WTC11 (cell line): ENCODE measurements at regions not wholly inside any gene's neighbourhood (a gene's known extent, or its start where the extent isn't known, plus 50 kb on each side); places are given as distances from the start of the nearest gene placed in this dataset.

ENCODE experiments used
- ATAC-seq: fragments of 200-7000 bp; cut with Tn5 transposase; 2 replicates; pipeline ENCODE4 v1.10.0; 2021; ENCODE audit warnings: mild to moderate bottlenecking, moderate library complexity
- CTCF ChIA-PET: fragments of 300-600 bp; sonication (Branson Sonifier 250); formaldehyde crosslinking; loops from one replicate; lab custom pipeline; 2021; ENCODE audit warnings: antibody characterized with exemption; lab: Charles Lee
- POLR2A ChIA-PET: fragments of 350-600 bp; sonication (Branson Sonifier 250); formaldehyde crosslinking; loops from one replicate; lab custom pipeline; 2021; ENCODE audit warnings: antibody characterized with exemption; lab: Charles Lee
- DNase-seq: peaks from one replicate; pipeline ENCODE4 v3.0.0; 2021; ENCODE audit warnings: low spot score
- H3K27ac Mint-ChIP-seq: 2 replicates; pipeline ENCODE4 v1.8.0; 2021; ENCODE audit warnings: mixed read lengths
- H3K27me3 Mint-ChIP-seq: 2 replicates; pipeline ENCODE4 v1.8.0; 2021; ENCODE audit warnings: low read depth, mild to moderate bottlenecking, moderate library complexity, mixed read lengths
- H3K36me3 Mint-ChIP-seq: 2 replicates; pipeline ENCODE4 v1.8.0; 2021; ENCODE audit warnings: mixed read lengths
- H3K4me1 Mint-ChIP-seq: 2 replicates; pipeline ENCODE4 v1.8.0; 2022; ENCODE audit warnings: mixed read lengths
- H3K4me3 Mint-ChIP-seq: 2 replicates; pipeline ENCODE4 v1.8.0; 2021; ENCODE audit warnings: mild to moderate bottlenecking, moderate library complexity, mixed read lengths
- H3K9me3 Mint-ChIP-seq: 2 replicates; pipeline ENCODE4 v1.8.0; 2021; ENCODE audit warnings: mixed read lengths
- ATF1 ChIP-seq: sonication (generic); formaldehyde crosslinking; IDR thresholded peaks from 2 replicates; pipeline ENCODE4 v1.8.1; 2023; ENCODE audit warnings: mild to moderate bottlenecking, moderate library complexity, missing genetic modification reagents
- ESRRA ChIP-seq: sonication (generic); formaldehyde crosslinking; IDR thresholded peaks from 2 replicates; pipeline ENCODE4 v1.8.1; 2022; ENCODE audit warnings: mild to moderate bottlenecking, missing genetic modification reagents, borderline replicate concordance
- FOXJ3 ChIP-seq: sonication (generic); formaldehyde crosslinking; IDR thresholded peaks from 2 replicates; pipeline ENCODE4 v1.9.0; 2021; ENCODE audit warnings: missing genetic modification reagents, mild to moderate bottlenecking, borderline replicate concordance
- GRHL2 ChIP-seq: fragments of 250-450 bp; sonication (Bioruptor Pico); IDR thresholded peaks from 2 replicates; pipeline ENCODE4 v1.8.0; 2022; ENCODE audit warnings: mild to moderate bottlenecking, moderate library complexity; ENCODE audit not compliant: insufficient replicate concordance, severe bottlenecking
- HMGA2 ChIP-seq: fragments of 250-450 bp; sonication (Bioruptor Pico); IDR thresholded peaks from 2 replicates; pipeline ENCODE4 v1.4.0; 2021; ENCODE audit warnings: mild to moderate bottlenecking, moderate library complexity
- JAZF1 ChIP-seq: fragments of 250-450 bp; sonication (Bioruptor Pico); IDR thresholded peaks from 2 replicates; pipeline ENCODE4 v1.9.0; 2021; ENCODE audit warnings: moderate library complexity, mild to moderate bottlenecking, inconsistent platforms
- RELA ChIP-seq: sonication (generic); formaldehyde crosslinking; IDR thresholded peaks from 2 replicates; pipeline ENCODE4 v1.8.1; 2022; ENCODE audit warnings: missing genetic modification reagents, mild to moderate bottlenecking, borderline replicate concordance
- RORB ChIP-seq: fragments of 250-450 bp; sonication (Bioruptor Pico); IDR thresholded peaks from 2 replicates; pipeline ENCODE4 v1.9.0; 2021; ENCODE audit warnings: mild to moderate bottlenecking
- SOX15 ChIP-seq: fragments of 250-450 bp; sonication (Bioruptor Pico); IDR thresholded peaks from 2 replicates; pipeline ENCODE4 v1.9.0; 2021; ENCODE audit warnings: mild to moderate bottlenecking
- SP1 ChIP-seq: sonication (generic); formaldehyde crosslinking; conservative IDR thresholded peaks from 2 replicates; pipeline ENCODE4 v1.8.1; 2022; ENCODE audit warnings: missing genetic modification reagents
- ZNF138 ChIP-seq: sonication (generic); formaldehyde crosslinking; conservative IDR thresholded peaks from 2 replicates; pipeline ENCODE4 v1.8.1; 2022; ENCODE audit warnings: mild to moderate bottlenecking, moderate library complexity, missing genetic modification reagents
- ZNF219 ChIP-seq: sonication (generic); formaldehyde crosslinking; IDR thresholded peaks from 2 replicates; pipeline ENCODE4 v1.8.0; 2023; ENCODE audit warnings: missing genetic modification reagents, mild to moderate bottlenecking, borderline replicate concordance
- ZNF263 ChIP-seq: sonication (generic); formaldehyde crosslinking; IDR thresholded peaks from 2 replicates; pipeline ENCODE4 v1.8.1; 2022; ENCODE audit warnings: low read depth, mild to moderate bottlenecking, moderate library complexity, missing genetic modification reagents
- ZNF423 ChIP-seq: fragments of 250-450 bp; sonication (Bioruptor Pico); IDR thresholded peaks from 2 replicates; pipeline ENCODE4 v2.1.2; 2022; ENCODE audit warnings: mild to moderate bottlenecking, moderate library complexity
- TF ChIP-seq, protein P1 (sequence below): sonication (generic); formaldehyde crosslinking; IDR thresholded peaks from 2 replicates; pipeline ENCODE4 v1.8.0; 2023; ENCODE audit warnings: missing genetic modification reagents
- TF ChIP-seq, protein P2 (sequence below): sonication (generic); formaldehyde crosslinking; IDR thresholded peaks from 2 replicates; pipeline ENCODE4 v1.8.1; 2022; ENCODE audit warnings: low read depth, missing genetic modification reagents, borderline replicate concordance
- TF ChIP-seq, protein P3 (sequence below): sonication (generic); formaldehyde crosslinking; IDR thresholded peaks from 2 replicates; pipeline ENCODE4 v1.8.1; 2023; ENCODE audit warnings: mild to moderate bottlenecking, missing genetic modification reagents, moderate library complexity
- TF ChIP-seq, protein P4 (sequence below): fragments of 250-450 bp; sonication (Bioruptor Pico); conservative IDR thresholded peaks from 2 replicates; pipeline ENCODE4 v1.9.0; 2021; ENCODE audit warnings: mild to moderate bottlenecking
- TF ChIP-seq, protein P5 (sequence below): fragments of 250-450 bp; sonication (Bioruptor Pico); IDR thresholded peaks from 2 replicates; pipeline ENCODE4 v1.9.0; 2021; ENCODE audit warnings: mild to moderate bottlenecking
- TF ChIP-seq, protein P6 (sequence below): sonication (generic); formaldehyde crosslinking; IDR thresholded peaks from 2 replicates; pipeline ENCODE4 v1.8.1; 2023; ENCODE audit warnings: mild to moderate bottlenecking, missing genetic modification reagents
- TF ChIP-seq, protein P7 (sequence below): sonication (generic); formaldehyde crosslinking; IDR thresholded peaks from 2 replicates; pipeline ENCODE4 v1.8.1; 2022; ENCODE audit warnings: low read depth, mild to moderate bottlenecking, moderate library complexity, missing genetic modification reagents, borderline replicate concordance
- TF ChIP-seq, protein P8 (sequence below): sonication (generic); formaldehyde crosslinking; IDR thresholded peaks from 2 replicates; pipeline ENCODE4 v1.8.1; 2022; ENCODE audit warnings: mild to moderate bottlenecking, moderate library complexity, missing genetic modification reagents

DNA sequence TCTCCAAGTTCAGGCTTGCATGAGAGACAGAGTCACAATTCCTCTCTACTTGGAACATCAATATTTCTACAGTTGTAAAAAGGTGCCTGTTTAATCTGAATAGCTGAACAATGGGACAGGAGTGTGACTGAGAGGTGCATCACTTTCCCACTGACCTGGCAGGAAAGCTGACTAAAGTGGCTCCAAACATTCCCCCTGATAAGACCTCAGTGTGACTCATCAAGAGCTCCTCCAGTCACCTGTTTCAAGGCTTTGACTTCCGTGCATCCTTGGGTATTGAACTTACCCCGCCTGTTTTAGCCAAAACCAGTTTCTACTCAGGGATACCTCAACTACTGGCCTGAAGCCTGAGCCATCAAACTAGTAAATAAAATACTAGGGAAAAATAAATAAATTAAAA lies 453.9 kb upstream of the DDX18 start:
- Mint-ChIP-seq H3K4me1 (no peaks in the 10 kb centered on the region), H3K9me3 (peaks cover 14% of the 10 kb centered on the region), H3K36me3 (peaks cover 2% of the 10 kb centered on the region; the same call in 1 of the 2 replicates), H3K4me3 (no peak overlapping the region), H3K27me3 (no peaks in the 10 kb centered on the region), H3K27ac (no peak overlapping the region)
- DNase-seq = no peak
- no peak for ATAC-seq
- ChIA-PET POLR2A (no interaction called here), CTCF (no interaction called here)
- TF ChIP-seq RORB (CRISPR knock-in tag) (no peak), SOX15 (no peak)
- TF ChIP-seq, protein P1, sequence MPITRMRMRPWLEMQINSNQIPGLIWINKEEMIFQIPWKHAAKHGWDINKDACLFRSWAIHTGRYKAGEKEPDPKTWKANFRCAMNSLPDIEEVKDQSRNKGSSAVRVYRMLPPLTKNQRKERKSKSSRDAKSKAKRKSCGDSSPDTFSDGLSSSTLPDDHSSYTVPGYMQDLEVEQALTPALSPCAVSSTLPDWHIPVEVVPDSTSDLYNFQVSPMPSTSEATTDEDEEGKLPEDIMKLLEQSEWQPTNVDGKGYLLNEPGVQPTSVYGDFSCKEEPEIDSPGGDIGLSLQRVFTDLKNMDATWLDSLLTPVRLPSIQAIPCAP (CRISPR knock-in tag) = no peak
- TF ChIP-seq, protein P2, sequence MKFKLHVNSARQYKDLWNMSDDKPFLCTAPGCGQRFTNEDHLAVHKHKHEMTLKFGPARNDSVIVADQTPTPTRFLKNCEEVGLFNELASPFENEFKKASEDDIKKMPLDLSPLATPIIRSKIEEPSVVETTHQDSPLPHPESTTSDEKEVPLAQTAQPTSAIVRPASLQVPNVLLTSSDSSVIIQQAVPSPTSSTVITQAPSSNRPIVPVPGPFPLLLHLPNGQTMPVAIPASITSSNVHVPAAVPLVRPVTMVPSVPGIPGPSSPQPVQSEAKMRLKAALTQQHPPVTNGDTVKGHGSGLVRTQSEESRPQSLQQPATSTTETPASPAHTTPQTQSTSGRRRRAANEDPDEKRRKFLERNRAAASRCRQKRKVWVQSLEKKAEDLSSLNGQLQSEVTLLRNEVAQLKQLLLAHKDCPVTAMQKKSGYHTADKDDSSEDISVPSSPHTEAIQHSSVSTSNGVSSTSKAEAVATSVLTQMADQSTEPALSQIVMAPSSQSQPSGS = no peak
- TF ChIP-seq, protein P3, sequence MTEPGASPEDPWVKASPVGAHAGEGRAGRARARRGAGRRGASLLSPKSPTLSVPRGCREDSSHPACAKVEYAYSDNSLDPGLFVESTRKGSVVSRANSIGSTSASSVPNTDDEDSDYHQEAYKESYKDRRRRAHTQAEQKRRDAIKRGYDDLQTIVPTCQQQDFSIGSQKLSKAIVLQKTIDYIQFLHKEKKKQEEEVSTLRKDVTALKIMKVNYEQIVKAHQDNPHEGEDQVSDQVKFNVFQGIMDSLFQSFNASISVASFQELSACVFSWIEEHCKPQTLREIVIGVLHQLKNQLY (CRISPR knock-in tag) = no peak
- TF ChIP-seq, protein P4, sequence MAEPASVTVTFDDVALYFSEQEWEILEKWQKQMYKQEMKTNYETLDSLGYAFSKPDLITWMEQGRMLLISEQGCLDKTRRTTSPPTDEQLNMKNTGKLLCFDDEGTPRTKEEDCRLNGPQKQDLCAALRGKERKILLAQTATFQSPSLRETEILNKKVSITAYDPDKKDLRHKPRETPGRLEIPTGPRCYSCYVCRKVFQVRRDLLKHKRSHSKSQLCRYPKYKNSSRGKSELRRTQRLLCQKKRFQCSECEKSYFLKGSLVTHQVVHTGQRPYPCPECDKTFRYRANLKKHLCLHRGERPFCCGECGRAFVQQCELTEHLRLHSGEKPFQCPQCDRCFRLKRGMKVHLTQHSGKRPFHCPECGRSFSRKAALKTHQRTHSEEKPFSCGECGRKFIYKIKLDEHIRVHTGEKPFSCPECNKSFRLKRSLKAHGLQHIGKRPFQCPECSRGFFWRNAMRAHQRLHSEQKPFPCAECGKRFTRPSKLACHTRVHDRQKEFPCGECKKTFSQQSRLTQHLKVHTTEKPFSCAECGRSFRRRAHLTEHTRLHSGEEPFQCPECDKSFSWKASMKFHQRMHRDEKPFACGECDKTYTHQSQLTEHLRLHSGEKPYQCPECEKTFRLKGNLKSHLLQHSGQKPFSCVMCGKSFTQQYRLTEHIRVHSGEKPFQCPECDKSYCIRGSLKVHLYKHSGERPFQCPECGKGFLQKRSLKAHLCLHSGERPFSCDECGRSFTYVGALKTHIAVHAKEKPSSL (CRISPR knock-in tag) = no peak

DNA sequence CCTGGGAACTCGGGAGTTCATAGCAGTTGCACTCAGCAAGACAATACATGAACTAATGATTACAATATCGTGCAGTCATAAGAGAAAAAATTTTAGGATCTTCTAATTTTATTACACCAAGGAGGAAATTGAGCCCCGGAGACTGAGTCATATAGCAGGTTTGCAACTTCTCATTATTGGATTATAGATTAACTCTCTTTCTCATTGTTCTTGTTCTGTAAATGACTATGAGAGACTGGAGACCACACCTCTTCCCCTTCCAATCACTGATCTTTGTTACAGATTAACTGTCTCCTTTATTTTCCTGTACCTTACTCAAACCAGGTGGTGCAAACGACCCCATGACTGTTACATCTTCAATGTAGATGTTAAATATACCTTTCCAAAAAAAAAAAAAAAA lies 435.8 kb upstream of the DDX18 start:
- Mint-ChIP-seq H3K4me1 (peaks cover 8% of the 10 kb centered on the region), H3K9me3 (no peaks in the 10 kb centered on the region), H3K4me3 (no peak overlapping the region), H3K27me3 (no peaks in the 10 kb centered on the region; the same call in 1 of the 2 replicates), H3K36me3 (no peaks in the 10 kb centered on the region), H3K27ac (no peak overlapping the region)
- ATAC-seq (no peak), DNase-seq (no peak)
- no peak for TF ChIP-seq FOXJ3
- TF ChIP-seq, protein P5, sequence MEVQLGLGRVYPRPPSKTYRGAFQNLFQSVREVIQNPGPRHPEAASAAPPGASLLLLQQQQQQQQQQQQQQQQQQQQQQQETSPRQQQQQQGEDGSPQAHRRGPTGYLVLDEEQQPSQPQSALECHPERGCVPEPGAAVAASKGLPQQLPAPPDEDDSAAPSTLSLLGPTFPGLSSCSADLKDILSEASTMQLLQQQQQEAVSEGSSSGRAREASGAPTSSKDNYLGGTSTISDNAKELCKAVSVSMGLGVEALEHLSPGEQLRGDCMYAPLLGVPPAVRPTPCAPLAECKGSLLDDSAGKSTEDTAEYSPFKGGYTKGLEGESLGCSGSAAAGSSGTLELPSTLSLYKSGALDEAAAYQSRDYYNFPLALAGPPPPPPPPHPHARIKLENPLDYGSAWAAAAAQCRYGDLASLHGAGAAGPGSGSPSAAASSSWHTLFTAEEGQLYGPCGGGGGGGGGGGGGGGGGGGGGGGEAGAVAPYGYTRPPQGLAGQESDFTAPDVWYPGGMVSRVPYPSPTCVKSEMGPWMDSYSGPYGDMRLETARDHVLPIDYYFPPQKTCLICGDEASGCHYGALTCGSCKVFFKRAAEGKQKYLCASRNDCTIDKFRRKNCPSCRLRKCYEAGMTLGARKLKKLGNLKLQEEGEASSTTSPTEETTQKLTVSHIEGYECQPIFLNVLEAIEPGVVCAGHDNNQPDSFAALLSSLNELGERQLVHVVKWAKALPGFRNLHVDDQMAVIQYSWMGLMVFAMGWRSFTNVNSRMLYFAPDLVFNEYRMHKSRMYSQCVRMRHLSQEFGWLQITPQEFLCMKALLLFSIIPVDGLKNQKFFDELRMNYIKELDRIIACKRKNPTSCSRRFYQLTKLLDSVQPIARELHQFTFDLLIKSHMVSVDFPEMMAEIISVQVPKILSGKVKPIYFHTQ = no peak
- no peak for TF ChIP-seq ZNF423 (CRISPR knock-in tag)
- no peak for TF ChIP-seq HMGA2 (CRISPR knock-in tag)
- no peak for TF ChIP-seq SOX15
- CTCF ChIA-PET = no interaction called here
- POLR2A ChIA-PET = no interaction called here

DNA sequence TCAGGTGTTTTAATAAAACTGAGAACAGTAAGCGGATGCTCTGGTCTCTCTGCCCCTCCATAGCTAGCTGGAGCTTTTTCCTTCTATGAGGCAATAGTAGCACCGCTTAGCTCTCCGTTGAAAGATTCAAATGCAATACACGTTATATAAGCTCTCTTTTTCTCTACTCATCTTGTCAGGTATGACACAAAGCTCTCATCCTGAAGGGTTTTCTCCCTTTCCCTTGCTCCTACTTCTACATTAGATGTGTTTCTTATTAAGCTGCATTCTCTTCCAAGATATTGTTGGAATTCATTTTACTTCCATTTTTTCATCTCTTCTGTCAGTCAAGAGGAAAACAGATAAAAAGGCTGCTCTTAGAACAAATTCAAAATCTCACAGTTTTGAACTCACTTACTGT lies 434.6 kb upstream of the DDX18 start:
- POLR2A ChIA-PET = no interaction called here
- Mint-ChIP-seq H3K27me3 (no peaks in the 10 kb centered on the region; the same call in 1 of the 2 replicates), H3K9me3 (no peaks in the 10 kb centered on the region), H3K4me3 (no peak overlapping the region), H3K36me3 (no peaks in the 10 kb centered on the region), H3K4me1 (peaks cover 8% of the 10 kb centered on the region), H3K27ac (no peak overlapping the region)
- ATAC-seq = no peak
- CTCF ChIA-PET = no interaction called here
- no peak for DNase-seq
- TF ChIP-seq ZNF219 (CRISPR knock-in tag) (no peak), ZNF263 (no peak), SP1 (CRISPR knock-in tag) (no peak), FOXJ3 (no peak), GRHL2 (CRISPR knock-in tag) (no peak), ZNF138 (CRISPR knock-in tag) (no peak), JAZF1 (CRISPR knock-in tag) (no peak), ESRRA (CRISPR knock-in tag) (no peak), ATF1 (CRISPR knock-in tag) (no peak), RELA (CRISPR knock-in tag) (no peak)
- TF ChIP-seq, protein P6, sequence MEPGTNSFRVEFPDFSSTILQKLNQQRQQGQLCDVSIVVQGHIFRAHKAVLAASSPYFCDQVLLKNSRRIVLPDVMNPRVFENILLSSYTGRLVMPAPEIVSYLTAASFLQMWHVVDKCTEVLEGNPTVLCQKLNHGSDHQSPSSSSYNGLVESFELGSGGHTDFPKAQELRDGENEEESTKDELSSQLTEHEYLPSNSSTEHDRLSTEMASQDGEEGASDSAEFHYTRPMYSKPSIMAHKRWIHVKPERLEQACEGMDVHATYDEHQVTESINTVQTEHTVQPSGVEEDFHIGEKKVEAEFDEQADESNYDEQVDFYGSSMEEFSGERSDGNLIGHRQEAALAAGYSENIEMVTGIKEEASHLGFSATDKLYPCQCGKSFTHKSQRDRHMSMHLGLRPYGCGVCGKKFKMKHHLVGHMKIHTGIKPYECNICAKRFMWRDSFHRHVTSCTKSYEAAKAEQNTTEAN = no peak
- TF ChIP-seq, protein P7, sequence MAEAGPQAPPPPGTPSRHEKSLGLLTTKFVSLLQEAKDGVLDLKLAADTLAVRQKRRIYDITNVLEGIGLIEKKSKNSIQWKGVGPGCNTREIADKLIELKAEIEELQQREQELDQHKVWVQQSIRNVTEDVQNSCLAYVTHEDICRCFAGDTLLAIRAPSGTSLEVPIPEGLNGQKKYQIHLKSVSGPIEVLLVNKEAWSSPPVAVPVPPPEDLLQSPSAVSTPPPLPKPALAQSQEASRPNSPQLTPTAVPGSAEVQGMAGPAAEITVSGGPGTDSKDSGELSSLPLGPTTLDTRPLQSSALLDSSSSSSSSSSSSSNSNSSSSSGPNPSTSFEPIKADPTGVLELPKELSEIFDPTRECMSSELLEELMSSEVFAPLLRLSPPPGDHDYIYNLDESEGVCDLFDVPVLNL (CRISPR knock-in tag) = no peak
- TF ChIP-seq, protein P8, sequence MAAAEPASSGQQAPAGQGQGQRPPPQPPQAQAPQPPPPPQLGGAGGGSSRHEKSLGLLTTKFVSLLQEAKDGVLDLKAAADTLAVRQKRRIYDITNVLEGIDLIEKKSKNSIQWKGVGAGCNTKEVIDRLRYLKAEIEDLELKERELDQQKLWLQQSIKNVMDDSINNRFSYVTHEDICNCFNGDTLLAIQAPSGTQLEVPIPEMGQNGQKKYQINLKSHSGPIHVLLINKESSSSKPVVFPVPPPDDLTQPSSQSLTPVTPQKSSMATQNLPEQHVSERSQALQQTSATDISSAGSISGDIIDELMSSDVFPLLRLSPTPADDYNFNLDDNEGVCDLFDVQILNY (CRISPR knock-in tag) = no peak
